Hepatic stellate cell (primary cell): ENCODE measurements at regions not wholly inside any gene's neighbourhood (a gene's known extent, or its start where the extent isn't known, plus 50 kb on each side); places are given as distances from the start of the nearest gene placed in this dataset.
"Not testable (repeated sequence)": the region's sequence is repeated elsewhere in the genome, so short reads cannot be mapped to it uniquely, and the experiment has no call there.

ENCODE experiments used
- DNase-seq: peaks from one replicate; pipeline ENCODE4 v3.0.0; 2011; ENCODE audit warnings: low spot score

GRCh38 chr2:187994464-187995331, 297.0 kb upstream of the GULP1 start:
- DNase-seq, result no peak

- DNase-seq, result no peak
Measured at GRCh38 chr2:187995556-187995955, 296.1 kb upstream of the GULP1 start.

- no peak for DNase-seq
Measured at GRCh38 chr2:187996630-187997029, 295.0 kb upstream of the GULP1 start.

- no peak for DNase-seq
Measured at GRCh38 chr2:188000189-188000588, 291.5 kb upstream of the GULP1 start.

- DNase-seq, result no peak
Measured at GRCh38 chr2:188003800-188004199, 287.9 kb upstream of the GULP1 start.

GRCh38 chr2:188013767-188014166, 277.9 kb upstream of the GULP1 start:
- no peak for DNase-seq

GRCh38 chr2:188016917-188017316, 274.8 kb upstream of the GULP1 start:
- no peak for DNase-seq

- no peak for DNase-seq
Measured at GRCh38 chr2:188022389-188022788, 269.3 kb upstream of the GULP1 start.

- no peak for DNase-seq
Measured at GRCh38 chr2:188023035-188023434, 268.6 kb upstream of the GULP1 start.

GRCh38 chr2:188024811-188025210, 266.9 kb upstream of the GULP1 start:
- DNase-seq, result no peak

- no peak for DNase-seq
Measured at GRCh38 chr2:188028739-188029138, 262.9 kb upstream of the GULP1 start.

- no peak for DNase-seq
Measured at GRCh38 chr2:188032306-188032705, 259.4 kb upstream of the GULP1 start.

- no peak for DNase-seq
Measured at GRCh38 chr2:188032786-188033185, 258.9 kb upstream of the GULP1 start.

- not testable (repeated sequence) for DNase-seq
Measured at GRCh38 chr2:188033240-188033639, 258.4 kb upstream of the GULP1 start.

GRCh38 chr2:188034102-188034501, 257.6 kb upstream of the GULP1 start:
- not testable (repeated sequence) for DNase-seq

- DNase-seq, result not testable (repeated sequence)
Measured at GRCh38 chr2:188035377-188035776, 256.3 kb upstream of the GULP1 start.

- DNase-seq, result not testable (repeated sequence)
Measured at GRCh38 chr2:188036786-188037185, 254.9 kb upstream of the GULP1 start.

GRCh38 chr2:188039307-188039706, 252.4 kb upstream of the GULP1 start:
- no peak for DNase-seq

- peak; percentile 20 for DNase-seq
Measured at GRCh38 chr2:188042412-188042811, 249.3 kb upstream of the GULP1 start.

- no peak for DNase-seq
Measured at GRCh38 chr2:188045016-188045415, 246.7 kb upstream of the GULP1 start.

GRCh38 chr2:188046437-188046836, 245.2 kb upstream of the GULP1 start:
- peak; percentile 5 for DNase-seq

- DNase-seq, result no peak
Measured at GRCh38 chr2:188047735-188048134, 243.9 kb upstream of the GULP1 start.

- no peak for DNase-seq
Measured at GRCh38 chr2:188050726-188051125, 240.9 kb upstream of the GULP1 start.

- no peak for DNase-seq
Measured at GRCh38 chr2:188051706-188052105, 240.0 kb upstream of the GULP1 start.
